Heart left ventricle (tissue), 13 donors: ENCODE measurements at regions not wholly inside any gene's neighbourhood (a gene's known extent, or its start where the extent isn't known, plus 50 kb on each side); places are given as distances from the start of the nearest gene placed in this dataset.

ENCODE experiments used
- POLR2A ChIP-seq, 2 donors: fragments of 450-650 bp; IDR thresholded peaks; one replicate each; pipeline ENCODE4 v1.6.1; 2017; ENCODE audit warnings: antibody characterized with exemption in 2 of 2, mild to moderate bottlenecking in 2 of 2, moderate library complexity in 2 of 2
- TF ChIP-seq, protein P1 (sequence below), 12 donors: fragments of 200-600 bp; sonication (generic) in 4 of 12; IDR thresholded peaks; one replicate each; pipeline versions ENCODE4 v1.5.0 to v1.8.0; 2018 to 2022; ENCODE audit warnings: antibody characterized with exemption in 12 of 12, mild to moderate bottlenecking in 5 of 12
- donor health status: ischemic (EF 13 %, LVEDD 7.1; RV severe dilation, severe dysfunction).
- donor health status: DM: no; HTN: yes; CAD: no.
- donor health status: DM: no; HTN: no; CAD: no.
- donor health status: ischemic (EF 25% LVEDD 6.9; RV normal size, moderate dysfunction).
- donor health status: ischemic (EF 25% LVEDD 5.7; RV mildly dilated, moderate dysfunction).
- donor health status: ischemic (EF 35%, LVEDD 5.7; RV mildly dilated, moderate dysfunction).
- donor health status: nonischemic (EF 11% LVEDD 7.7; RV severe dilation, severe dysfunction).
- donor health status: DM: yes; HTN: yes; CAD: no.
- donor health status: PGD.
- donor health status: ischemic (EF 29% LVEDD 5.4; RV normal size, mild dysfunction).
- donor health status: nonischemic (EF 23%, LVEDD 6.1; RV moderate dilation, normal function).

DNA sequence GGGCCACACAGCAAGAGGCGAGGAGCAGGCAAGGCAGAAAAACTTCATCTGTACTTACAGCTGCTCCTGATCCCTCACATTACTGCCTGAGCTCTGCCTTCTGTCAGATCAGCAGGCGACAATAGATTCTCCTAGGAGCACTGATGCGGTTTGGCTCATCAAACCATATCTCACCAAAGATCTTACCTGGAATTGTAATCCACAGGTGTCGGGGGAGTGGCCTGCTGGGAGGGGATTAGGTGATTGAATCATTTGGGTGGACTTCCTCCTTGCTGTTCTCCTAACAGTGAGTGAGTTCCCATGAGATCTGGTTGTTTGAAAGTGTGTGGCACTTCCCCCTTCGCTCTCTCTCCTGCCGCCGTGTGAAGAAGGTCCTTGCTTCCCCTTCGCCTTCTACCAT, 647.3 kb downstream of the SOCS6 start:
- TF ChIP-seq, protein P1, sequence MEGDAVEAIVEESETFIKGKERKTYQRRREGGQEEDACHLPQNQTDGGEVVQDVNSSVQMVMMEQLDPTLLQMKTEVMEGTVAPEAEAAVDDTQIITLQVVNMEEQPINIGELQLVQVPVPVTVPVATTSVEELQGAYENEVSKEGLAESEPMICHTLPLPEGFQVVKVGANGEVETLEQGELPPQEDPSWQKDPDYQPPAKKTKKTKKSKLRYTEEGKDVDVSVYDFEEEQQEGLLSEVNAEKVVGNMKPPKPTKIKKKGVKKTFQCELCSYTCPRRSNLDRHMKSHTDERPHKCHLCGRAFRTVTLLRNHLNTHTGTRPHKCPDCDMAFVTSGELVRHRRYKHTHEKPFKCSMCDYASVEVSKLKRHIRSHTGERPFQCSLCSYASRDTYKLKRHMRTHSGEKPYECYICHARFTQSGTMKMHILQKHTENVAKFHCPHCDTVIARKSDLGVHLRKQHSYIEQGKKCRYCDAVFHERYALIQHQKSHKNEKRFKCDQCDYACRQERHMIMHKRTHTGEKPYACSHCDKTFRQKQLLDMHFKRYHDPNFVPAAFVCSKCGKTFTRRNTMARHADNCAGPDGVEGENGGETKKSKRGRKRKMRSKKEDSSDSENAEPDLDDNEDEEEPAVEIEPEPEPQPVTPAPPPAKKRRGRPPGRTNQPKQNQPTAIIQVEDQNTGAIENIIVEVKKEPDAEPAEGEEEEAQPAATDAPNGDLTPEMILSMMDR (IDR thresholded peaks at IDR 0.05), result no peak
- TF ChIP-seq POLR2A (IDR thresholded peaks at IDR 0.05), result no peak
